H4 (cell line): ENCODE measurements at regions not wholly inside any gene's neighbourhood (a gene's known extent, or its start where the extent isn't known, plus 50 kb on each side); places are given as distances from the start of the nearest gene placed in this dataset.
A peak's percentile ranks its signal among the peaks of the same experiment; 100 is the strongest.
"Not testable (repeated sequence)": the region's sequence is repeated elsewhere in the genome, so short reads cannot be mapped to it uniquely, and the experiment has no call there.

Source experiments
- DNase-seq: peaks from one replicate; pipeline ENCODE4 v3.0.0-alpha.2; 2015; ENCODE audit warnings: low spot score

DNA sequence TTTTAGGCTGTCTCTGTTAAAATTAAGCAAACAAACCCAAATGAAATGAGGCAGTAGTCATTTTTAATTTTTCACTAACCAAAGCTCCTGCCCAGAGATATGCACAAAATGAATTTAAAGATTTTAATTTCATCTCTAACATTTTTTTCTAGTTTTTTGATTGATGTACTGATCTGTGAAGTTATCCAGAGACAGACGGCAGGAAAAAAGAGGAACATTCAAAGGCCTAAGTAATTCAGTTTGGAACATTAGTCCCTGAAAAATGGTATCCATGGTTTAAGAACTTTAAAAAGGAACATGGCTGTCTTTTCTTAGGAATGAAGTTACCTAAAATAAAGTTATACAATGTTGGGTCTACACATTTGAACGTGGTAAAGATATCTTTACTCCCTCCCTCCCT is 498.8 kb upstream of the LMO3 start:
- DNase-seq = no peak

- DNase-seq = no peak
Measured at GRCh38 chr12:17097674-17098073, 491.7 kb upstream of the LMO3 start.

DNA sequence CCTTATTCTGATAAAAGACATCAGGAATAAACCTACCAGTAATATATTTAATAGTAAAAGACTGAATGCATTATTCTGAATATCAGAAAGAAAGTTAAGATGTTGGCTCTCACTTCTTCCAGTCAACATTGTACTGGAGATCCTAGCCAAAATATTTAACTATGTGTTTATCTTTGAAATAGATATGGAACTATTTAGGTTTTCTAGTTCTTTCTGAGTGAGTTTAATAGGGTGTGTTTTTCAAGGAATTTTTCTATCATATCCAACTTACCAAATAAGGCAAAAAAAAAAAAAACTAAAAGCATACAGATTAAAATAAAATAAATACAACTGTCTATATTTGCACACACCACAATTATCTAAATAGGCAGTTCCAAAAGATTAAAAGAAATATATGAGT is 478.9 kb upstream of the LMO3 start:
- no peak for DNase-seq

- DNase-seq = no peak
Measured at GRCh38 chr12:17079251-17079909, 473.4 kb upstream of the LMO3 start.

GRCh38 chr12:17077594-17077993 is 471.6 kb upstream of the LMO3 start:
- DNase-seq = no peak

DNA sequence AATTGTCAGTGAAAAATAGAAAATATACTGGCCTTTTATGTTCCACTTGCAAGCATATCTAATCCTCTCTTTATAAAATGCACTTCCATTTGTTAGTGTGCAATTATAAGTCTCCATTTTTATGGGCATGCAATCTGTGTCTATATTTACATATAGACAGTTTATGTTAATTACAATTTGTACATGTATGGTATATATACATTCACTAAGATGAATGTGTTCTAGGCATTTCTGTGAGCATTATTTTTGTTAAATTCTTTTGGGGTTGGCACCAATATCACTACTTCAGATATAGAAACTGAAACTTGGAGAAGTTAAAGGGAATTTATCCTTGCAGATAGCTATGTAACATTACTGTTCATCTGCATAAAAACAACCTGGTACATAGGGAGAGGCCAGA is 470.8 kb upstream of the LMO3 start:
- no peak for DNase-seq

- no peak for DNase-seq
Measured at GRCh38 chr12:17076028-17076744, 470.2 kb upstream of the LMO3 start.

- no peak for DNase-seq
Measured at GRCh38 chr12:17064834-17065233, 458.9 kb upstream of the LMO3 start.

DNA sequence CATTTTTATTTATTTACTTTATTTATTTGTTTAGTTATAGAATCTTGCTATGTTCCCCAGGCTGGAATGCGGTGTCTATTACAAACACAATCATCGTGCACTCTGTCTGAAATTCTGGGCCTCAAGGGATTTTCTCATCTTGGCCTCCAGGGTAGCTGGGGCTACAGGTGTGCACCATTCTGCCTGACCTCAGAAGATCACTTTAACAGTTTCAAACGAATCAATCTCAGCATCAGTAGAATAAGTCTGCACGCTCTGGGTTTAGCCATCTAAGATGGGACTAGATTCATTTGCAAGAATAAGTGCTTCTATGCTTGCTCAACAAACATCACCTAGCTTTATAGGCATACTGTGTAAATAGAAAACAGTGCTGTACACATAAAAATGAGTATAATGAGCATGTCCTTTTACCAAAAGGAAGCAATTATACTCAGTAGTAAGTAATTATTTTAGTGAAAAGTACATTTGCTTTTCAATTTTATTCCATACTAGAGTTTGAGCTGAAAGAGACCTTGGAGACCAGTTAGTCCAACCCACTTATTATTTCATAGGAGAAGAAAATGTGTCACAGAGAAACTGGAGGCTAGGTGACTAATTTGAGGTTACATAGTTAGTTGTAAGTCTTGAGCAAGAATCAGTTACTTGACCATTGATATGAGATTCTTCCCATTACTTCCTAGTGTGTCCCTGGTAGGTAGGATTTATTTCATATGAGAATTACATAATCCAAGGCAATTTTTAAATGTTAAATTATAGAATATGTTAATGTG is 456.5 kb upstream of the LMO3 start:
- DNase-seq = peak; percentile 24

GRCh38 chr12:17060260-17060659 is 454.3 kb upstream of the LMO3 start:
- DNase-seq = no peak

- DNase-seq = no peak
Measured at GRCh38 chr12:17056546-17056945, 450.6 kb upstream of the LMO3 start.

- no peak for DNase-seq
Measured at GRCh38 chr12:17038923-17039322, 433.0 kb upstream of the LMO3 start.

DNA sequence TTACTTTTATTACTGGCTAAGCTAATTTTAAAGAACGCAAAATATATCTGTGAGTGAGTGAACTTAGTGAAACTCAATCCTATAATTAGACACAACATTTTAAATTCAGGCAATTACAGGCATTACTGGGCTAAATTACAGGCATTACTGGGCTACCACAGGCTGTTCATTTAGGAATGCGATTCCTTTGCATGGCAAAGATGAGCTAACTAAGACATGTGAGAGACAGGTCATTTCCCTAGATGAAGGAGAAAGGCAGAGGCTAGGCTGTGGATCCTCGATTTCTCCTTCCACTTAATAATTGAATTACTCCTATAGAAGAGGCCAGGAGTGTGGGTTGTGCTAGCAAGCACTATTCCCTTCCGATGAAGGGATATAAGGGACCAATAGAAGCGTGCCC is 429.4 kb upstream of the LMO3 start:
- DNase-seq = no peak

DNA sequence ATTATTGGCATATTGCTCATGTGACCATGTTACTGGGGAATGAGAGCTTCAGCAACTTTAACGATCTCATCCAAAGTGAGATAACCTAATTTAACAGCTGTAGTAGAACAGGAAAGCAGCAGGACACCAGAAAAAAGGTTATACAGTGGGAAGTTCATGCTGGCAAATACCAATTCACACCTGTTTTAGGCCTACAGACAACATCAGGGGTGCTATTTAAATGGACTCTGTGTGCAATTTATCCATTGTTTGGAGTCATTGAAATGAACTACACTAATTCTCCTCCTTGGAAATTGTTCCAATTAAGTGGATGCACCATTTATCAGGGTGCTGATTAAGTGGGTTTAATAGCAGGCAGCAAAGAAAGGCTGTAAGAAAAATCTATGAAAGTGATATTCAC is 424.4 kb upstream of the LMO3 start:
- no peak for DNase-seq

DNA sequence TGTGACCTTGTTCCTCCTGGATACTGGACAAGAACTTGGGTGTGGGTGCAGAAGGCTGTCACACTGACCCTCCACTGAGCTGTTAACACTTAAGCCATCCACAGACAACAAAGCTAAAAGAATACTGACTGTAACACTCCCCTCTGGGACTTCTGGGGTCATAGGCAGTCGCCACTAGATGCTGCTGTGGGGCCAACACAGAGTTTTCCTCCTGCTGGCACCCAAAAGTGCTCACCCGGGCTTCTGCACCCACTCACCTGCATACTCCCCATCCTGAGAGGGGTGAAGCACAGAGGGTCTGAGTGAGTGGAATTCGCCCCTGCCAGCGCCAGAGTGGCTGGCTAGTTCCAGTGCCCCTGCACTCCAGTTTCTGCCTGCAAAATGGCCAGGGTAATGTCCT is 422.4 kb upstream of the LMO3 start:
- no peak for DNase-seq

GRCh38 chr12:17025424-17025823 is 419.5 kb upstream of the LMO3 start:
- DNase-seq = not testable (repeated sequence)

GRCh38 chr12:17020765-17021164 is 414.8 kb upstream of the LMO3 start:
- no peak for DNase-seq

DNA sequence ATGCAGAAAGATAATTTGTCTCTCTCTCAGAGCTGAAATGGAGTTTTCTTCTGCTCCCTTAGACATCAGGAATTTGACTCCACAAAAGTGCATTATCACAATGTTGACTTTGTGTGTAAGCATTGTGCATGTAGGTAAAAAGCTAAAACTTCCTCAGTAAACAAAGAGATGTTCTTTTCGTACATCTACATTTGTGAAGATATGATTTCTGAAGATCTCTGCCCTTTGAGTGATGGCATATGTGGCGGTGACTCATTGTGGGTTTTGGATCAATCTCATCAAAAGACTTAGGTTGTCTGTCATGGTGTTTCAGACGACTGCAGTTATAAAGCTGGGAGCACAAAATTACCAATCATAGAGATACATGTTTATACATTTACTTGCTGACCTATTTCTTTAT is 411.4 kb upstream of the LMO3 start:
- no peak for DNase-seq

DNA sequence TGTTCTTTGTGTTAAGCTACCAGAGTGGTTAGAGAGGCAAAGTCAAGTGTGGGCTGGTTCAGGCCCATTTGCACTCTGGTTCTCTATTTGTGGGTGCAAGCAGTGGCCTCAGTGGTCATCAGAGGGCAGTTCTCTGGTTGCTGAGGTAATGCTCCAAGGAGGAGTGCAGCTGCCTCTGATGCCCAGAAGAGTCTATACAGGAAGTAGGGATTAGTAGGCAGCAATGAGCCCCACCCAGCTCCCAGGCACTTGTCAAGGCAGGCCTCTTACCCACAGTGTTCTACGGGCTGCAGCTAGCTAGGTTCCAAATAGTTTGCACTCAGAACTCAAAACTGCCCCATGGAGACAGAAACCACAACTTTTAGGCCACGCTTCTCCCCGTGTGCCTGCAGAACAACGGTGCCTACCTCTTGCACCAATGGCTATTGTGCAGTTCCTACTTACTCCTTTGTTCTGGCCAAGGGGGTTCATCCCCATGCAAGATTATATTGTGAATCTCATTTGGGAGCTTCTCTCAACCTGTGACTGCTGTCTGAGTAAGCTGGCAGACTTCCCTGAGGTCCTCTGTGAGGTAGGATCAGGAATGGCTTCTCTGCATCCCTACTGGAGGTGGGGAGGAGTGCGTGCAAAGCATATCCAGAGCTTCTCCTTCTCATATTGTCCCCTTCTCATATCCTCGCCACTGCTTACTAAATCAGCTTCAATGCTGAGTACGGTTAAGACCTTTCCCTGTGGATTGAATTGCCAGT is 410.3 kb upstream of the LMO3 start:
- DNase-seq = no peak

DNA sequence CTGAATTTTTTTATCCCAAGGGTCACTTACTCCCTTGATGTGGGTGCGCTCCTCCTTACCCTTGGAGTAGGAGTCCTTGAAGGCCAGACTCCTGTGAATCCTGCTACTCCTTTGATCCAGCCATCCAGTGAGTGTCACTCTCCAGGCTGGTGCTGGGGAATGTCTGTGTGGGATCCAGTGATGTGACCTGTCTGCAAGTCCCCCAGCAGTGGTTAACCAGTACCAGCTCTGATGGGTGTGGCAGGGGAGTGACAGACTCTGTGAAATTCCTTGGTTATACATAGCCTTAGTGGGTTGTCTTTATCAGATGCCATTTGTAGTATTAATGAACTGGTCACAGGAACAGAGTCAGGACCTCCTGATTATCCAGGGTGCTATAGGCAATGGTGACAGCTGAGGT is 409.5 kb upstream of the LMO3 start:
- DNase-seq = no peak

GRCh38 chr12:17007442-17008040 is 401.6 kb upstream of the LMO3 start:
- DNase-seq = not testable (repeated sequence)

- DNase-seq = not testable (repeated sequence)
Measured at GRCh38 chr12:16998538-16998937, 392.6 kb upstream of the LMO3 start.
